Activated CD4-positive, alpha-beta T cell treated with anti-CD3 and anti-CD28 coated beads for 48 hours (primary cell): ENCODE measurements at regions not wholly inside any gene's neighbourhood (a gene's known extent, or its start where the extent isn't known, plus 50 kb on each side); places are given as distances from the start of the nearest gene placed in this dataset.

ENCODE experiments used
- DNase-seq: peaks from one replicate; pipeline ENCODE4 v3.0.0-alpha.2; 2020

DNA sequence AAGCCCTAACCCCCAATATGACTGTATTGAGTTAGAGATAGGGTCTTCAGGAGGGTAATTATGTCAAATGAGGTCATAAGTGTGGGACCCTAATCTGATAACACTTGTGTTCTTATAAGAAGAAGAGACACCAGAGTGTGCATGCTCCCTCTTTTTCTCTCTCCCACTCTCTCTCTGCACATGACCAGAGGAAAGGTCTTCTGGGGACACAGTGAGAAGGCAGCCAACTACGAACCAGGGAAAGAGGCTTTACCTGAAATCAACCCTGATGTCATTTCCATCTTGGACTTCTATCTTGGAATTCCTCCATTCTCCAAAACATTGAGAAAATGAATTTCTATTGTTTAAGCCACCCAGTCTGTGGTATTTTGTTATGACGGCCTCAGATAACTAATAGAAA is 97.2 kb upstream of the MAD2L1 start:
- no peak for DNase-seq

GRCh38 chr4:120158841-120159463 is 92.3 kb upstream of the MAD2L1 start:
- no peak for DNase-seq

GRCh38 chr4:120158046-120158445 is 91.4 kb upstream of the MAD2L1 start:
- no peak for DNase-seq

GRCh38 chr4:120156120-120156718 is 89.6 kb upstream of the MAD2L1 start:
- DNase-seq: peak; percentile 7

DNA sequence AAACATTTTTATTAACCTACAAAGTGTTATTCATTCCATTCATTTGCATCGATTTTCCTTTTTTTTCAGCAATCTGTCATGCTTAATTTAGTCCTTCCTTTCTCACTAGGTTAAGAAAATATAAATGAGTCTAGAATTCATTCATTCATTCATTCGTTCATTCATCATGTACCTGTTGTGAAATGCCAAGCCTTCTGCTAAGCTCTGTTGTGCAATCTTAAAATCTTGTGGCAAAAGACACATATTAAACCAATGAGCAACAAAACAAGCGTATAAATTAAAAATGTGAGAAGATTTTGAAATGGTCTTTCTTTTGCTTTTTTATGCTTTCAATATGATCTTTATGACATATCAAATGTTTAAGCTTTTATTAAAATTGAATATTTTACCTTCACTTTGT is 88.6 kb upstream of the MAD2L1 start:
- DNase-seq: no peak

GRCh38 chr4:120144634-120145033 is 78.0 kb upstream of the MAD2L1 start:
- no peak for DNase-seq

DNA sequence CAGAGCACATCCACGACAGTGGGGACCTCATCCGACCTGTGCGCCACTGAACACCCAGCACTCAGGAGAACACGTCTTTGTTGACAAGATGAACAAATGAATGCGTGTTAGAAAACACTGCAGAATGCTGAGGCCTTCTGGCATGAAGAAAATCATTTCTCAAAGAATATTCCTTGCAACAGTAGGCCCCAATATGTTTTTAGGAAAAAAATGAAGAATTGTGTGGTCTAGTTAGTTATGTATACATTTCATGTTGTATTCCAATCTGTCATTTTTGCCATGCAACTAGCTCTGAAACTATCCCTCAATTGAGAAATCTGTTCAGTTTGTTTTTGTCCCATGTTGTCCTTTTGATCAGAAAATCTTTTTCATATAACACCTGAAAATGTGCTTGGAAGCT is 77.4 kb upstream of the MAD2L1 start:
- DNase-seq: no peak

GRCh38 chr4:120139392-120139791 is 72.7 kb upstream of the MAD2L1 start:
- no peak for DNase-seq

- DNase-seq: no peak
These were observed 66.3 kb upstream of the MAD2L1 start for GRCh38 chr4:120132935-120133334.

GRCh38 chr4:120130786-120131185 is 64.1 kb upstream of the MAD2L1 start:
- no peak for DNase-seq
